AG04450 (cell line): ENCODE measurements at regions not wholly inside any gene's neighbourhood (a gene's known extent, or its start where the extent isn't known, plus 50 kb on each side); places are given as distances from the start of the nearest gene placed in this dataset.

Experiments
- CTCF ChIA-PET: fragments of 300-600, 350-600 bp; formaldehyde crosslinking; extraction: SDS; loops from one replicate; lab custom pipeline; 2022; ENCODE audit warnings: antibody characterized with exemption, inconsistent platforms; lab: Charles Lee
- POLR2A ChIA-PET: fragments of 350-600 bp; formaldehyde crosslinking; extraction: SDS; loops from one replicate; lab custom pipeline; 2021; ENCODE audit warnings: antibody characterized with exemption, inconsistent platforms; lab: Yijun Ruan, JAX
- DNase-seq: peaks from one replicate; pipeline ENCODE4 v3.0.0-alpha.2; 2011; ENCODE audit warnings: low read depth, low spot score
- H3K27ac ChIP-seq: one replicate; pipeline ENCODE4 v1.5.1; 2012; ENCODE audit warnings: low read depth, low read length, control low read depth
- H3K27me3 ChIP-seq: one replicate; pipeline ENCODE4 v1.6.0; 2012; ENCODE audit warnings: low read length; ENCODE audit not compliant: control insufficient read depth, insufficient read depth
- H3K4me3 ChIP-seq: 2 replicates; pipeline ENCODE4 v1.5.1; 2011; ENCODE audit warnings: mild to moderate bottlenecking, low read depth, low read length, control low read depth
- H3K9me3 ChIP-seq: 2 replicates; pipeline ENCODE4 v1.5.1; 2012; ENCODE audit warnings: low read length; ENCODE audit not compliant: control insufficient read depth, insufficient read depth
- TF ChIP-seq, protein P1 (sequence below): IDR thresholded peaks from 2 replicates; pipeline ENCODE4 v1.5.1; 2011; ENCODE audit warnings: low read depth, low read length, control low read depth, inconsistent platforms

GRCh38 chrX:44470816-44471215, 71.8 kb downstream of the FUNDC1 start:
- TF ChIP-seq, protein P1, sequence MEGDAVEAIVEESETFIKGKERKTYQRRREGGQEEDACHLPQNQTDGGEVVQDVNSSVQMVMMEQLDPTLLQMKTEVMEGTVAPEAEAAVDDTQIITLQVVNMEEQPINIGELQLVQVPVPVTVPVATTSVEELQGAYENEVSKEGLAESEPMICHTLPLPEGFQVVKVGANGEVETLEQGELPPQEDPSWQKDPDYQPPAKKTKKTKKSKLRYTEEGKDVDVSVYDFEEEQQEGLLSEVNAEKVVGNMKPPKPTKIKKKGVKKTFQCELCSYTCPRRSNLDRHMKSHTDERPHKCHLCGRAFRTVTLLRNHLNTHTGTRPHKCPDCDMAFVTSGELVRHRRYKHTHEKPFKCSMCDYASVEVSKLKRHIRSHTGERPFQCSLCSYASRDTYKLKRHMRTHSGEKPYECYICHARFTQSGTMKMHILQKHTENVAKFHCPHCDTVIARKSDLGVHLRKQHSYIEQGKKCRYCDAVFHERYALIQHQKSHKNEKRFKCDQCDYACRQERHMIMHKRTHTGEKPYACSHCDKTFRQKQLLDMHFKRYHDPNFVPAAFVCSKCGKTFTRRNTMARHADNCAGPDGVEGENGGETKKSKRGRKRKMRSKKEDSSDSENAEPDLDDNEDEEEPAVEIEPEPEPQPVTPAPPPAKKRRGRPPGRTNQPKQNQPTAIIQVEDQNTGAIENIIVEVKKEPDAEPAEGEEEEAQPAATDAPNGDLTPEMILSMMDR, result no peak
- POLR2A ChIA-PET, result no interaction called here
- DNase-seq, result no peak
- Histone ChIP-seq H3K27ac (no peak overlapping the region), H3K27me3 (no peaks in the 10 kb centered on the region), H3K9me3 (no peaks in the 10 kb centered on the region), H3K4me3 (no peak overlapping the region)
- CTCF ChIA-PET, result no interaction called here

DNA sequence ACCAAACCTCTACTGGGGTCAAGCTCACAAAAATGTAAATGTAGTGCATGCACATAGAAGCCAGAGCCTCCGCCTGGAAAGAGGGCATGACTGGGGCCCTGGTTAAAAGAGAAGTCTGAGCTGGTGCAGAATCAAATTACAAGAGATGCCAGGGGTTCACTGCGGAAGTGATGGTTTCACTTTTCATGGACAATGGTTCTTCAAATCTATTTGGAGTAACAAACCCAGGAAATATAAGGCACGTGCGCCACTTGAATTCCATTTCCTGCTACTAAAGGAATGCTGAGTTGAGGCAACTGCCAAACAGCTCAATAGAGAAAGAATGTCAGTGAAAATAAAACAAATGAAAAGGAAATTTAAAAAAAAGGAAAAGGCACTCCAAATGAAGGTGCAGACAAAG, 79.8 kb downstream of the FUNDC1 start:
- Histone ChIP-seq H3K9me3 (no peaks in the 10 kb centered on the region), H3K27ac (no peak overlapping the region), H3K4me3 (no peak overlapping the region), H3K27me3 (no peaks in the 10 kb centered on the region)
- CTCF ChIA-PET, result interaction anchor here (0.6 kb wide), 1 partner anchor 23 kb away, joined by 7 read pairs; no protein-coding TSS in a partner anchor
- POLR2A ChIA-PET, result no interaction called here
- no peak for DNase-seq
- TF ChIP-seq, protein P1, result no peak

GRCh38 chrX:44459501-44459900, 83.2 kb downstream of the FUNDC1 start:
- no peak for DNase-seq
- no peaks in the 10 kb centered on the region for H3K9me3 ChIP-seq
- TF ChIP-seq, protein P1, result no peak
- no peak overlapping the region for H3K4me3 ChIP-seq
- ChIA-PET CTCF (no interaction called here), POLR2A (no interaction called here)
- H3K27ac ChIP-seq, result no peak overlapping the region
- H3K27me3 ChIP-seq, result no peaks in the 10 kb centered on the region

DNA sequence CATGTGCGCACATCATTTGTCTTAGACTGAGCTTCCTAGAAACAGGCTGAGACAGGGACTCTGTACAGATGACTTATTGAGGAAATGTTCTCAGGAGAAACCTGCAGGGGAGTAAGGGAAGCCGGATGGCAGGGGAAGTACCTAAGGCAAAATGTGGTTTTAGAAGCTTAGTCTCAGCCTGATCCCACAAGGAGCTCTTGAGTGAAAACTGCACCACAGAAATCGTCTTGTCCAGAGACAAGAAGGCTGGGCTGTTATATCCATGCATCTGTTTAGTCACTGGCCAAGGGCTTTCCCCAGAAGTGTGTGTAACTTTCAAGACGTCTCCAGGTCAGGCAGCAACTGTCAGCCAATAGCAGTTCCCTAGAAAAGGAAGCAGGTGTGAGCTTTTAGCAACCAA, 86.0 kb downstream of the FUNDC1 start:
- TF ChIP-seq, protein P1, result no peak
- CTCF ChIA-PET, result no interaction called here
- no peak overlapping the region for H3K4me3 ChIP-seq

DNA sequence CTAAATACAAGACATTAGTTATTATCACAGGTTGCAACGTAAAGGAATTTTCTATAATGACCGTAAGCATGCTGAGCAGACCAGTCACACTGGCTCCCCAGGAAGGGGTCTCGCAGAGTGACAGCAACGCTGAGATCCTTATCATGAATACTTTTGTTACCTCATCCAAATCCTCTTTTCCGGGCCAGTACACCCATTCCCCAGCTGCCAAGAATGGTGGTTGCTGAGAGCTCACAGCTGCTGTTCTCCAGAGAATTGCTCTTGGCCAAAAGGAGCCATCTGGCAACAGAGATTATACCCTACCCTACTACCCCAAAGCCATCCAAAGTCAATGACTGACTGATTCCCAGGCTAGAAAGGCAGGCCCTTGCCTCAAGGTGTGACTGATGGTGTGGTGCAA, 91.6 kb downstream of the FUNDC1 start:
- POLR2A ChIA-PET, result no interaction called here

More for the DNA sequence above, 86.0 kb downstream of the FUNDC1 start:
- Histone ChIP-seq H3K9me3 (no peaks in the 10 kb centered on the region), H3K27me3 (no peaks in the 10 kb centered on the region), H3K27ac (no peak overlapping the region)
- no peak for DNase-seq
- POLR2A ChIA-PET, result no interaction called here

More for the DNA sequence above, 91.6 kb downstream of the FUNDC1 start:
- Histone ChIP-seq H3K27me3 (no peaks in the 10 kb centered on the region), H3K27ac (no peak overlapping the region), H3K4me3 (no peak overlapping the region), H3K9me3 (no peaks in the 10 kb centered on the region)
- TF ChIP-seq, protein P1, result no peak
- no peak for DNase-seq
- CTCF ChIA-PET, result no interaction called here
